TTC549 (cell line): ENCODE measurements at regions not wholly inside any gene's neighbourhood (a gene's known extent, or its start where the extent isn't known, plus 50 kb on each side); places are given as distances from the start of the nearest gene placed in this dataset.
"Not testable (repeated sequence)": the region's sequence is repeated elsewhere in the genome, so short reads cannot be mapped to it uniquely, and the experiment has no call there.

Experiments
- FAIRE-seq: peaks from 2 replicates; lab custom pipeline; 2012; peaks lifted over from hg19 to GRCh38; lab: Jason Lieb, UNC

DNA sequence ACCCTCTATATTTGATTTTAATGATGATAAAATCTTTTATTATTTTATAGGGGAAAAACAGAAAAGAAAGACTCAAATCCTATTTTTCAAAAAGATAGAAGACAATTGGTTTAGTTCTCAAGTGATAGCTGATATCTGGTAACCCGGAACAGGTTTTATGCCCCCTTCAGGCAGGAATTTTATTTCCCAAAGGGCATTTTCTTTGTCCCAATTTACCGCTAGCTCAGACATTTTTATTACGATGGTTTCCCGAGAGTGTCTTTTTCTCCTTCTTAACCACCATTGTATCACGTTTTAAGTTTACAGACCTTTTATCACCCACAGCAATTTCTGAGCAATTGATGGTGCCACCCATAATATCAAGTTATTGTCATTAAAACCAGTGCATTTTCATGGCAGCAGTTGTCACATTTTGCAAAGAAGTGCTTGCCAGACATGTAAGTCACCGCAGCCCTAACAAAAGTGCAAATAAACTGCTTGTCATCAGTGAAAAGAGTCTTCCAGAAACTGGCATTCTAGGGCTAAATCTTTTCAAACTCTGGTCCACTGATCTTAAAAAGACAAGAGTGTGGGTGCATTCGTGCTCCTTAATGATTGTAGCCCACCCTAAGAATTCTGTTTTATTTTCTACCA is 204.8 kb upstream of the VCX start:
- no peak for FAIRE-seq

DNA sequence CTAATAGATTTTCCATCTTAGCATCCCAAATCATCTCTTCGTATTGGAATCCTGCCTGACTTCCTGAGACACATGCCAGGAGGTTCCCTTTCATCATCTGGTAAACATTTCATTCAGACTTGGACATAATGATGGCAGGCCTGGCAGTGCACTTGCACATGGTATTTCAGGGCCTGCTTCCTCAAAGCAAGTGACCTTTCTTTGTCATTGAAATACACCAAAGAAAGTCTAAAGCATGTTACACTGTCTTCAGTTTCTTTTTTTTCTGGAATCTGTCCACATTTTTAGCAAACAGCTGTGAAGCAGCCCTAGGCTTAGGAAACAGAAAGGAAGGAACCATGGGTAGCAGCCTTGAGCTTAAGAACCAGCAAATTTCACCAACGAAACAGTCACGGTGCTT is 205.9 kb upstream of the VCX start:
- no peak for FAIRE-seq

DNA sequence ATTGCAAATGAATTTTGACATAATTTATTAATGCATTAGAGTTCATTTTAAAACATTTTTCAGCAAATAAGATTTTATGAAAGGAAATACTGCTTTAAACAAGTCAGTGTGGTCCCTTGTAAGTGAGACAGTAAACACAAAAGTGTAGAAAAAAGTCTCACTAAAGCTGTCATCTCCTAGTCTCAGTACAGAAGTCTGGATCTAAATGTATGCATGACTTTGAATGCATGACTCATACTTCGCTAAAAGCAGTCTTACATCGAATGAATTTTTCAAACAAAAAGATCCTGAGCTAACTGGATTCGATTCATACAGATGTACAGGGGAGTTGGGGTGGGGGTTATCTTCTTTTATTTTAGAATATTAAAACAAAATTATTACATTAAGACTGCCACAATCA is 207.4 kb upstream of the VCX start:
- FAIRE-seq = no peak

DNA sequence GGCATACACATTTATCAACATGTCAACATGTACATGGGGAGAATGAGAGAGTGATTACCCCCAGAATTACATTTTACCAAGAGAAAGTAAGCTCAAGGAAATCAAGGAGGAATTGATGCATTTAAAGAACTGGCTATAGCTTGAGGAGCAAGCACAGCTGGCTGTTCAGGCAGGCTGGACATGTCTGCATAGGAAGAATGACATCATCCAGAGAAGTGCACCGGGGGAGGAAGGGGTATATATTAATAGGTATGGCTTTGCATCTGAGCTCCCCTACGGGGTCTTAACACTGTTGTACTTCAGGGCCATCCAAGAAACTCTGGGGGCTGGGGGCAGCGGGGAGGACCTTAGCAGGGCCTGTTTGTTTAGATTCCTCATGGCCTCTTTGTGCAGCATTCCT is 222.4 kb upstream of the VCX start:
- FAIRE-seq = no peak

DNA sequence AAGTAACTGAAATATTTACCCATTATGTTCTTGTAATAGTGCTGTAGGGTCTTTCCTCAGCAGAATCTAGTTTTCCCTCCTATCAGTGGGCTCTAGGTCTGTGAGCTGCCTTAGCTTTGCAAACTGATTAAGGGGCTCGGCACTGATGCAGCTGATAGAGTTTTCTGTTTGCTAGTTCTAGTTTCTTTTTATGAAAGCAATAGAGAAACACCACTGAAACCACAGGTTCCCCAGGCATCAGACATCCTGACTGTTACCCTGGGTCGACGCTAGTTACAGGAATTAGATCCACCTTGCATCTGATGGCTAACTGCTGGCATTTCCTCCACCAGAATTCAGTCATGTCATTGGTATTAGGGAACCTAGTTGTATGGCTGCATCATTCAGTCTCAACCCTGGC is 225.0 kb upstream of the VCX start:
- FAIRE-seq = no peak

DNA sequence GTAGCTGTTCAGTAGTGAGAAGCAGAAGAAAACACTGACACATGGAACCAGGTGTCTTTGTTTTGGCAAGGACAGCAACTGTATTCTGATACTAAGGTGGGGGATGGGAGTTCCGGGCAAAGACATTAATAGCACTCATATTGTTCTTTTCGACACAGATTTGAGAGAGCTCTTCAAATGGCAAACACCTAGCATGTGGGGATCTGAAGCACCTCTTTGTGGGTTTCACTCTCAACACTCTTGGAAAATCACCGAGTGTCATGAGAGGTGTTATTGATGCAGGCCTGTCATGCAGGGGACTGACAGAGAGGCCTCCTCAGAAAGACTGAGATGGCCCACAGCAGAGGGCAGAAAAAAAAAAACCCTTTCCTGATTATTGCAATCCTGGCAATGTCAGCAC is 228.4 kb upstream of the VCX start:
- no peak for FAIRE-seq

DNA sequence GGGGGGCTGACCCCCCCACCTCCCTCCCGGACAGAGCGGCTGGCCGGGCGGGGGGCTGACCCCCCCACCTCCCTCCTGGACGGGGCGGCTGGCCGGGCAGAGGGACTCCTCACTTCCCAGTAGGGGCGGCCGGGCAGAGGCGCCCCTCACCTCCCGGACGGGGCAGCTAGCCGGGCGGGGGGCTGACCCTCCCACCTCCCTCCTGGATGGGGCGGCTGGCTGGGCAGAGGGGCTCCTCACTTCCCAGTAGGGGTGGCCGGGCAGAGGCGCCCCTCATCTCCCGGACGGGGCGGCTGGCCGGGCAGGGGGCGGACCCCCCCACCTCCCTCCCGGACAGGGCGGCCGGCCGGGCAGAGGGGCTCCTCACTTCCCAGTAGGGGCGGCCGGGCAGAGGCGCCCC is 234.3 kb upstream of the VCX start:
- not testable (repeated sequence) for FAIRE-seq

GRCh38 chrX:7606039-7606652 is 236.8 kb upstream of the VCX start:
- FAIRE-seq = no peak

GRCh38 chrX:7603387-7603786 is 239.6 kb upstream of the VCX start:
- FAIRE-seq = no peak

DNA sequence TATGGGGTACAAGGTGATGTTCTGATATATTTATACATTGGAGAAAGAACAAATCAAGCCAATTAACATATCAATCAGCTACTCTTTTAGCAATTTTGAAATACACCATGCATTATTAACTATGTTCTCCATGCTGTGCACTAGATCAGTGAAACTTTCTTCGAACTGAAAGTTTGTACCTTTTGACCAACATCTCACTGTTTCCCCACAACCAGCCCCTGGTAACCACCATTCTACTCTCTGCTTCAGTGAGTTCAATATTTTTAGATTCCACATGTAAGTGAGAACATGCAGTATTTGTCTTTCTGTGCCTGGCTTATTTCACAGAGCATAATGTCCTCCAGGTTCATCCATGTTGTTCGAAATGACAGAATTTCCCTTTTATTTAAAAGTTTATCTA is 246.1 kb upstream of the VCX start:
- FAIRE-seq = no peak

DNA sequence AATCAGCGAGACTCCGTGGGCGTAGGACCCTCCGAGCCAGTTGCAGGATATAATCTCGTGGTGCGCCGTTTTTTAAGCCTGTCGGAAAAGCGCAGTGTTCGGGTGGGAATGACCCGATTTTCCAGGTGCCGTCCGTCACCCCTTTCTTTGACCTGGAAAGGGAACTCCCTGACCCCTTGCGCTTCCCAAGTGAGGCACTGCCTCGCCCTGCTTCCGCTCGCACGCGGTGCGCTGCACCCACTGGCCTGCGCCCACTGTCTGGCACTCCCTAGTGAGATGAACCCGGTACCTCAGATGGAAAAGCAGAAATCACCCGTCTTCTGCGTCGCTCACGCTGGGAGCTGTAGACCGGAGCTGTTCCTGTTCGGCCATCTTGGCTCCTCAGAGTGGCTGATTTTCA is 249.6 kb upstream of the VCX start:
- FAIRE-seq = not testable (repeated sequence)

GRCh38 chrX:7586126-7586525 is 256.8 kb upstream of the VCX start:
- peak; percentile 29 for FAIRE-seq

DNA sequence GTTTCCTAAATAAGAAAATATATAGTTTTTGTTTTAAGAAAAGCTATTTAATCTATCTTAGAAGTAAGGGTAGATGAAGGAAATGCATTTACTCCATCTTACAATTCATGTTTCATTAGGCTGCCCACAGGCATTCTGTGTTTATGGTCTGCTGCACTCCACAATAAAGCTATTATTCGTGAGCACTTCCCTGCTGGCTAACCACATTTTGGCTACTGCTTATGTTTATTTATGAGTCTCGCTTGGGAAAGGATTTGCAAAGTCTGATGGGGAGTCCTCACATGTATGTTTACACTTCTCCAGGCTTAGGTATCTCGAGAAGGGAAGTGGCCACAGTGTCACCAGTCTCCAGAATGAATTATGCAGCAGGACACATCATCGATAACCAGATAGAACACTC is 260.8 kb upstream of the VCX start:
- FAIRE-seq = no peak

- FAIRE-seq = no peak
Measured at GRCh38 chrX:7580127-7580526, 262.8 kb upstream of the VCX start.

DNA sequence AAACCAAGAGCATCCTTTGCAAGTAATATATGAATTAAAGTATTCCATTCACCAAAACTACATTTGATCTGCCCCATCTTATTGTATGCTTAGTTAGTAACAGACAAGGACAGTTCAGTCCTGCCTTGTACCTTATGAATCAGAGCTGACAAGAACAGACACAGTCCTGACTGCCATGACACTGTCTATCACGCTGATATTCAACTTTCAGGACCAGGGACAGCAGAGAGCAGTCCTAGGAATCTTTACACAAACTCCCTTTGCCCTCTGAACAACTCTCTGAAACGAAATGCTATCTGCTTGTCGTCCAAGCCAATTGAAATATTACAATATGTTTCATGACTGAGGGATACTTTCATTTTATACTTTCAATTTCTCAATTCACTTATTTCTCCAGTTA is 268.6 kb upstream of the VCX start:
- FAIRE-seq = no peak

- no peak for FAIRE-seq
Measured at GRCh38 chrX:7570432-7571029, 272.4 kb upstream of the VCX start.

GRCh38 chrX:7568597-7568996 is 274.4 kb upstream of the VCX start:
- no peak for FAIRE-seq

GRCh38 chrX:7568130-7568529 is 274.8 kb upstream of the VCX start:
- FAIRE-seq = no peak

- no peak for FAIRE-seq
Measured at GRCh38 chrX:7552760-7553159, 290.2 kb upstream of the VCX start.

DNA sequence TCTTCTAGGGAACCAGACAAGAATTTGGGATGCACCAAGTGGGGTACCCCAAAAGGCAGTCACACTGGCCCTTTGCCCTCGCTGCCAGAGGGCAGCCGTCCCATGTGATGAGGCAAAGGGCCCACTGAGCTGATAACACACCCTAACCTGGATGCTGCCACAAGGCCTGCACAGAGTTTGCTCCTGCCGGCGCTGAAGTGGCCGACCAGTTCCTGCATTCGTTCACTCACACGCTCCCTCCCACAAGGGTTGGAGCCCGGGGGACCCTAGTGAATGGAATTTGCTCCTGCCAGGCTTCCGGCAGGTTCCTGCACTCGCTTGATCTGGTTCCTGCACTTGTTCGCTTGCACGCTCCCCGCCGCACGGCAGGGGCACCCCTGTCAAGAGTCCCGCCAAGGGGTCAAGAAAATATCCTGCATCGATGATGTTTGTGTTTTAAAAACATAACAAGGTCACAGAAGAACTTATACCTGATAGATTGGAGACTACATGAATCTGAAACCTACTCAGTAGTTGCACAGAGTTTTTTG is 296.4 kb upstream of the VCX start:
- FAIRE-seq = no peak

GRCh38 chrX:7545564-7545963 is 297.4 kb upstream of the VCX start:
- FAIRE-seq = no peak

GRCh38 chrX:7542587-7543380 is 300.2 kb upstream of the VCX start:
- no peak for FAIRE-seq

DNA sequence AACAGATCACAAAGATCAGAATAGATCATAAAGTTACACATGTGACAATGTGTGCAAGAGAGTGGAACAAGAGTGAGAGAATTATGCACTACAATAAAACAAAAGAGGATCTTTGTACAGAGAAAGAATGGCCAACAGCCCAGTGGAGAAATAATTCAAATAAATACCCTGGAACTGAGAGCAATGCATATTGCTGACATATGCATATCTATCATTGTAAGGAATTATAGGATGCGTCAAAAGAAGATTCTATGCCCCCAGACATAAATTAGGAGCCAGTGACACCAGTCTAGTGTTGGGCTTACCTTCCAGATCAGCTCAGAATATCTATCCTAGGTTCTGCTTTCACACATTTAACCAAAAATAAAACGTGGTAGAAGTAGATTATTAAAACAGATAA is 320.1 kb upstream of the VCX start:
- no peak for FAIRE-seq
